NOMO-1 treated with DMSO at 0.1 percent for 48 hours (cell line): ENCODE measurements at regions not wholly inside any gene's neighbourhood (a gene's known extent, or its start where the extent isn't known, plus 50 kb on each side); places are given as distances from the start of the nearest gene placed in this dataset.

Experiments
- DNase-seq: peaks from one replicate; lab custom pipeline; 2025; ENCODE audit not compliant: unreplicated experiment; lab: John Stamatoyannopoulos, UW

DNA sequence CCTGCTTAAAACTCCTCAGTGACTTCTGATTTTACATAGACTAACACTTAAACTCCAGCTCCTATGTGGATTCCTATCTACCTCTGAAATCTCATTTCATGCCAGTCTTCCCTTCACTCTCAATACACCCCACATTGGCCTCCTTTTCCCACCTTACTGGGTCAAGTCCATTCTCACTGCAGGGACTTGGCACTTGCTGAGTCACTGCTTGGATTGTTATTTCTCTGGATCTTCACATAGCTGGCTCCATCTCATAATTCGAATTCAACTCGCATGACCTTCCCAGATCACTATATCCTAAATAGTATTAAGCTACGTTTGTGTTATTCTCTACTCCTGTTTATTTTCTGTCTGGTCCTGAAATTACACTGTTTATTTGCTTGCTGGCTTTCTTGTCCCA is 59.6 kb upstream of the FRMD4B start:
- DNase-seq: no peak

GRCh38 chr3:69445024-69445423 is 59.1 kb upstream of the FRMD4B start:
- no peak for DNase-seq

GRCh38 chr3:69443457-69443920 is 57.6 kb upstream of the FRMD4B start:
- DNase-seq: no peak

DNA sequence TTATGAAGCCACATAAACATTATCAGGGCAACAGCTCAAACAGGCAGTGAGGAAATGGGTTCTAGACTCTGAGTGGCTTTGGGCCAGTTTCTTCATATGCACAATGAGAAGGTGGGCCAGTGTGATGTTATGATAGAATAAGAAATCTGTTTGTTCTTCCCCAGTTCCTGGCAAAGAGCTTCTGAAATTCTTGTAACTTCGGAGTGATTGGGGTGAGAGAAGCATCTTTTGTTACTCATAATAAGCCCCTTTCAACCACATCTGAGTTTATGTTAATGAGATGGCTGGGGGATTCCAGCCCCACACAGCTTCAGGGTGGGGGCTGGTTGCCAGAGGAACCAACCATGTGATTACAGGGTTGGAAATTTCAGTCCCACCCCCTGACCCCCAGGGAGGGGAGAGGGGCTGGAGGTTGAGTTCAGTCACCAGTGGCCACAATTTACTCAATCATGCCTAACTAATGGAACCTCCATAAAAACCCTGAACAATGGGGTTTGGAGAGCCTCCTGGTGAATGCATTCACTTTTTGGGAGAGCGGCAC is 57.0 kb upstream of the FRMD4B start:
- DNase-seq: no peak

GRCh38 chr3:69441732-69442131 is 55.8 kb upstream of the FRMD4B start:
- DNase-seq: no peak

- DNase-seq: no peak
These were observed 55.2 kb upstream of the FRMD4B start for GRCh38 chr3:69441040-69441439.

- DNase-seq: peak; percentile 16
These were observed 53.9 kb upstream of the FRMD4B start for GRCh38 chr3:69439643-69440270.

DNA sequence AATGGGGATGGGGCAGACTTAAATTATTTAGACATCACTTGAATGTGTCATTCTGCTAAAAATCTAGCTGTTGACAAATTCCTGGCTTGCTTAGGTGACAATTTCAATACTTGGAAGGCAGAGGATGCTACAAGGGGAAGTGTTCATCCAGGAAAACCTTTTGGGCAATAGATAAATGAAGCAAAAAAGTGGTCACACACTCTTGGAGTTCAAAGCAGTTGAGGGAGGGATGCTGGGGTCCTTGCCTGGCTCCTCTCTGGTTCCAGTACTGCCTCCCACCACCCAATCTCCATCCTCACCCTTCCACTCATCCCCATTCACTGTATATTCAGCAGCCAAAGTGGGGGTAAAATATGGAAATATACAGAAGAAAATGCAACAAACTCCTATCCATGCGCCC is 52.6 kb upstream of the FRMD4B start:
- DNase-seq: no peak

GRCh38 chr3:69435274-69436265 is 49.7 kb upstream of the FRMD4B start:
- no peak for DNase-seq
